HG02763 (cell line): ENCODE measurements at regions not wholly inside any gene's neighbourhood (a gene's known extent, or its start where the extent isn't known, plus 50 kb on each side); places are given as distances from the start of the nearest gene placed in this dataset.

Experiments used
- ATAC-seq: cut with Tn5 transposase; IDR thresholded peaks from one replicate; pipeline ENCODE4 v1.9.1; 2021; ENCODE audit warnings: mild to moderate bottlenecking, moderate library complexity; ENCODE audit not compliant: unreplicated experiment

DNA sequence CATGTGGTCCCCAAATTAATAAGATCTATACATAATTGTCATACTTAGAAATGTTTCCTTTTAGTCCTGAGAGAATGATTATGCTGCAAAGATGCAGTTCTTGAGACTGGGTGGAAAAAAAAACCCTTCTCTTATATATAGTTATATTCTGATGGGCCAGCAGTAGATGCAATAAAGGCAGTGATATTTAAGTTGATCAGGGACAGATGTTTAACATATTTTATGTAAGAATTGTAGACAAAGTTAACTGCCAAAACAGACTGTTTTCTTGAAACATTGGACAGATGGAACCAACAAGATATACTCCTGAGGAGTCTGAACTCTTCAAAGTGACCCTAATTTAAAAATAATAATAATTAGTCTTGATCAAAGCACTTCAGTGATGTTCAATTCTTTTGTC lies 172.0 kb upstream of the LRIG1 start:
- no peak for ATAC-seq

DNA sequence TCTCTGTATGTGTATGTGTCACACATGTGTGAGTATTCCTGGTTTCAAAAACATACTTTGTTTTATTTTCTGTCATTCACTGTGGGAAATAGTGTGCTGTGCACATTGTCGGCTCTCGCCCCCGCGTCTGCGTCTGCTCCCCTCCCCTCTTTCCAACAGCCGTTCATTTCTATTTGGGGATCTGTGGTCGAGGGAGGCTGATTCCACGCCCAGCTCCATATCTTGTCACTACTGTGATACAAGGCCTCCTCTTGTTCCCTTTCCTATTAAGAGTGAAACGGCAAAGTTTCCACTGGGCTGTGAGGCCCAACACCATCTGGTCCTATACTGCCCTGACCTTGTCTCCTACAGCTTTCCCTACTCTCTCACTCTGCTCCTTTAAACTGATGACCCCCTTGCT lies 172.5 kb upstream of the LRIG1 start:
- ATAC-seq, result no peak

- ATAC-seq, result no peak
Observed at GRCh38 chr3:66675366-66675765, 174.5 kb upstream of the LRIG1 start.

DNA sequence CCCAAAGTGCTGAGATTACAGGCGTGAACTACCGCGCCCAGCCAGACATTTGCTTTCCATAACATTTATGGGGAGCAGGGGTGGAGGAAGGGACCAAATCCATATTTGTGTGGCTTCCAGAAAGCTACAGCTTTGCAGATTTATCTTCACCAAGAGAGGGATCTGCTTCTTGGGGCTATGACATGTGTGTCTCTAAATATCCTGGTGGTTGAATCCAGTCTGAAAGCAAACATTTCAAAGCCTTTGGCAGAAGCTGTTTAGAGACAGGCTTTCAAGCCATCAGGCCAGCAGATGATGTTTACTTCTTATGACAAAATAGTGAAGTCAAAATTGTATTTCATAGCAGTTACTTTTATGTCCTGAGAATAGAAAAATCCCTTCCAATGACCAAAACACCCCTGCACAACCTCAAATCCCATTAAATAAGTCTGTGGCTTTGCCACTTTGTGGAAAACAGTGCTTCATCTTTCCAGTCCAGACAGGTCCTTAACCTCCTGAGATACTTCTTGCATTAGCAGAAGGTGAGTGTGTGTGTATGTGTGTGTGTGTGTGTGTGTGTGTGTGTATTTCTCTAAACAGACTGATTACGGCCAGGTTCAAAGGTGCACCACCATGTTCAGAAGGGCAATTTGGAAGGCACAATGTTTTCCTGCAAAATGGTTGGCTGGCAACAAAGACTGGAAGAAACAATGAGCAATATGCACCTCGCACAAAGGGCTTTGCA lies 191.4 kb upstream of the LRIG1 start:
- no peak for ATAC-seq

DNA sequence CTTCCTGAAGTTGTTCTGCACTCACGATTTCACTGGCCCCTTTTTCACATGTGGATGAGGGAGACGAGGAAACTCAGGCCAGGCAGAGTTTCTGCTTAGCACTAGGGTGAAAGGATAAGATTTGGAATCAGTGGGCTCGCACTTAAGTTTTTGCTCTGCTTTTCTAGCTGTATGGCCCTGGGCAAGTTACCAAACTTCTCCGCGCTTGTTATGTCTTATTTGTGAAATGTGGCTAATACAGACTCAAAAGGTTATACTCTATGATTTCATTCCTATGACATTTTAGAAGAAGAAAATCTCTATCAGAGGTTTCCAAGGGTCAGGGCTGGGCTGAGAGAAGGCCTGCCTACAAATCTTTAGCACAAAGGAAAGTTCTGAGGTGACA lies 191.9 kb upstream of the LRIG1 start:
- no peak for ATAC-seq

DNA sequence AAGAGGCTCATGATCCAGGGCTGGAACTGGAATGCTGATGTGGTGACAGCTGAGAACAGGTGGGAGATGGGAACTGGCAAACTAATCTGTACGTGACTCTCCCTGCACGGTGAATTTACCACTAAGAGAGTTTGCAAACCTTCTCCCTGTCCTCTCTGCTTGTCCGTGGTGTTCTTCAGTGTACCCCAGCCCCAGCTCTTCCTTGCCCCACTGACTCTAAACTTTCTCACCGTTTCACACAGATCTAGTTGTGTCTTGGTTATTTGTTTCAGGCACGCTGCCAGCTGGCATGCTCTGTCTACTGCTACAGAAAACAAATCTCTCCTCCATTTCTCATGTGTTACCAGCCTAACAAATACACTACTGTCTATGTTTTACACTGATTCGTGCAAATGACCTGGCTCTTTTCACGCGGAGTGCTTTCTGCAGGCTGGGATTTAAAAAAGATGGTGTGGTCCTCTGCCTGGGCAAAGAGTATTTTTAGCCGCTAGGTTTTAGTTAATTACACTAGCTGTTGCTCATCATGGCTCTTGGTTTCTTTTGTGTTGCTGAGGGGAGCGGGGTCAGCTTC lies 192.7 kb upstream of the LRIG1 start:
- ATAC-seq, result no peak

DNA sequence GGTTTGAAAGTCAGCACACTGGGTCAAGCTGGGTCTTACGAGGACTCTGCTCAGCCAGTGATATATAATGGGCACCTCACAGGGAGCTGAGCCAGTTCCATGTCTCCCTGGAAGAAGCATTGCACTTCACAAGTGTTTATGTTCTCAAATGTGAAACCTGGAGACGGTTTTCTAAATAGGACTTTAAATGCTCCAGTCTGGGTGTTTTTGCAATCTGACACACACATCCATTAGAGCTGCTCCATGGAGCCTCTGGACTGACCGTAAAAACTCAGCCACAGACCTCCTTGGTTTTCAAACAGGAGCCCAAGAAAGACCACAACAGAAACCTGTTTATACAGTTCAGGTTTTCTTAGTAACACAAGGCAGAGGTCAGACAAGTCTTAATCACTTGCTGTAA lies 201.3 kb upstream of the LRIG1 start:
- ATAC-seq, result no peak

DNA sequence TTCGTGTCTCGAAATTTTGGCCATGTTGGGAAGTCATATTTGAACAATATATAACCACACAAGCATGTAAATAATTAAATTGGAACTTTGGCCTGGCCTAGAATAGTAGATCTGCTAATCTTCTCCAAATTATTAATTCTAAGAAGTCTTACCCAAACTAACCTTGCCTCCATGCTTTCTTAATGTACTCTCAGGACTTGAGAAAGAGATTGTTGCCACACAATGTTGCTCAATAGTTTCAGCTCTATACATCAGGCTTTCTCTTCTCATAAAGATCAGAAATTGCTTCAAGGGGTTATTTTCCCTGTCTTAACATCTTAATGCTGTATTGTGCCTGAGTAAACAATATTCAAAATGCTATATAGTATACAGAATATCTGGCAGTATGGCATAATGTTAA lies 202.7 kb upstream of the LRIG1 start:
- no peak for ATAC-seq

- no peak for ATAC-seq
Observed at GRCh38 chr3:66705076-66705475, 204.3 kb upstream of the LRIG1 start.

DNA sequence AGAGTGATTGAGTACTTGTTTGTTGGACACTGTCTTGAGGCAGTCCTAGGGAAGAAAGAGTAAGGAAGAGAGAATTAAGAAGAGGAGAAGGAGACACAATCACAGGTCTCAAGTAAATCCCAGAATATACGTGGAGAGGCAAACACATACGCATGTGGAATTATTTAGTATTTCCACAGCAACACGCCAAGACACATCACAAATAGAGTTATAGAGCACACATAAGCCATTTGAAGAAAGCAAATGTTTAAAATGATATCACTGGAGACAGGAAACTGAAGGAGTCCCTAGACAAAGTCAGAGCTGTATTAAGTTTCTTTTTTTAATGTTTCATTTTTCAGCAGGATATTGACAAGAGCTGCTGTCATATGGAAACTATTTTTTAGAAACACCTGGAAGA lies 206.1 kb upstream of the LRIG1 start:
- ATAC-seq, result no peak

GRCh38 chr3:66709532-66709931 lies 208.7 kb upstream of the LRIG1 start:
- ATAC-seq, result no peak

- no peak for ATAC-seq
Observed at GRCh38 chr3:66712210-66712609, 211.4 kb upstream of the LRIG1 start.

- ATAC-seq, result no peak
Observed at GRCh38 chr3:66713921-66714320, 213.1 kb upstream of the LRIG1 start.

DNA sequence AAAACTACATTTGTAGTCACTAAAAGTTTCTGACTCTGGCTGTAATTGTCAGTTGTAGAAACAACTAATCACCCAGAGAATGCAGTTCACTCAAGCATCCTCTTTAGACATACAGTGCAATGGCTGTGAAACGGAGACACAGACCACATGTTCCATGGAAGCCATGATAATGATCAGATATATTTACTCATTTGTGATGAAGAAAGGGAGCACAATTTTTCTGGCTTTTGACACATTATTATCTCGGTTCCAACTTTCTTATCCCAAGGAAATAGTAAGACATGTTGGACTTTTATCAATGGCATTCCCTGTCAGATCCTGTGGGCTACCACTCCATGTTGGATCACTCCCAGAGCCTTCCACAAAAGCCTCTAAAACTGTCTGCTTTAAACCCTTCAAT lies 215.0 kb upstream of the LRIG1 start:
- no peak for ATAC-seq

- ATAC-seq, result no peak
Observed at GRCh38 chr3:66717806-66718205, 217.0 kb upstream of the LRIG1 start.

- no peak for ATAC-seq
Observed at GRCh38 chr3:66719796-66720356, 219.1 kb upstream of the LRIG1 start.

DNA sequence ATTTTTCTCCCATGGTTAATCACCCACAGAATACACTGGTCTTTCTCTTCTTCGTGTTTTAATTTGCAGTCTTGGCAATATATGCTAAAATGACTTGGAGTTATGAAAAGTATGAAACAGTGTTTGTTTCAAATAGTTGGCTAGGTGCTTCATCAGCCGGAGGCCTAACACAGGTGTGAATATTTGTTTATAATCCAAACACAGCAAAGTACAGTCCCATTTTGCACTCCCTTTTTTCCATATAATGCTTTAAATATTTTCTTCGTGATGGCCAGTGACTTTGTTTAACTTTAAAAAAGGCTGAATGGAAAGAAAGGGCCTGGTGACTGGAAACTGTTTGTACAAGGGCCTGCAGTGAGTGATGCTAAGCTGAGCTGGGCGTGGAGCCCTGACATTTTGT lies 219.7 kb upstream of the LRIG1 start:
- no peak for ATAC-seq

GRCh38 chr3:66722675-66723074 lies 221.9 kb upstream of the LRIG1 start:
- ATAC-seq, result no peak

DNA sequence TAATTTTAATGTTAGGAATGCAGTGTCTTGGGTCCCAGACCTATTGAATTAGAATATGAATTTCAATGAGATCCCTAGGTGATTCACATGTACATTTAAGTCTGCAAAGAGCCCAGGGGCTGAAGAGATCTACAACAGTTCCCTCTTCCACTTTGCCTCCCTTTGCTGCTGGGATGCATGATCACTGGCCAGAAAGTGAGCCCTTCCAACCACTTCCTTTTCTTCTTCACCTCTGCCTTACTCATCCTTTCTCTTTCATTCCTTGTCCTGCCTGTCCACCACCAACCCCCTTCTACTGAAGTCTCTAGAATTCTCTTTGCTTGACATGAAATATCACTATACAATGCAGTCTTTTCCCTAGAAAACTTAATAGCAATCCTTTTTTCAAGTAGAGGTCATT lies 222.4 kb upstream of the LRIG1 start:
- no peak for ATAC-seq

- no peak for ATAC-seq
Observed at GRCh38 chr3:66729687-66730393, 229.0 kb upstream of the LRIG1 start.

GRCh38 chr3:66738625-66739365 lies 238.0 kb upstream of the LRIG1 start:
- no peak for ATAC-seq
